Thyroid gland (tissue), 4 donors: ENCODE measurements at regions not wholly inside any gene's neighbourhood (a gene's known extent, or its start where the extent isn't known, plus 50 kb on each side); places are given as distances from the start of the nearest gene placed in this dataset.

ENCODE experiments used
- CTCF ChIP-seq, 6 experiments: fragments of 200-600 bp in 3 of 6; fragments of 450-650 bp in 3 of 6; sonication (generic) in 3 of 6; IDR thresholded peaks; one replicate each; pipeline ENCODE4 v1.5.1; 2016 to 2019; ENCODE audit warnings: antibody characterized with exemption in 6 of 6, mild to moderate bottlenecking in 2 of 6, inconsistent platforms in 1 of 6, moderate library complexity in 1 of 6
- POLR2A ChIP-seq, 2 donors: fragments of 450-650 bp; IDR thresholded peaks; one replicate each; pipeline ENCODE4 v1.6.1; 2017; ENCODE audit warnings: antibody characterized with exemption in 2 of 2, mild to moderate bottlenecking in 2 of 2, moderate library complexity in 1 of 2

GRCh38 chr1:55833529-55834091 is 618.4 kb upstream of the USP24 start:
- no peak for TF ChIP-seq CTCF (IDR thresholded peaks at IDR 0.05)
- no peak for TF ChIP-seq POLR2A (IDR thresholded peaks at IDR 0.05)
